Sigmoid colon (tissue), 4 donors: ENCODE measurements at regions not wholly inside any gene's neighbourhood (a gene's known extent, or its start where the extent isn't known, plus 50 kb on each side); places are given as distances from the start of the nearest gene placed in this dataset.
A peak's percentile ranks its signal among the peaks of the same experiment; 100 is the strongest.

Source experiments
- CTCF ChIP-seq, 4 experiments: fragments of 450-650 bp in 3 of 4; fragments of 200-600 bp in 1 of 4; IDR thresholded peaks; one replicate each; pipeline ENCODE4 v1.5.1; 2016 to 2019; ENCODE audit warnings: antibody characterized with exemption in 4 of 4, mild to moderate bottlenecking in 3 of 4, moderate library complexity in 2 of 4
- EP300 ChIP-seq, 4 donors: sonication (generic); formaldehyde crosslinking; IDR thresholded peaks; one replicate each; pipeline ENCODE4 v1.6.1; 2017; ENCODE audit warnings: antibody characterized with exemption in 4 of 4
- POLR2A ChIP-seq, 2 donors: fragments of 450-650 bp; IDR thresholded peaks; one replicate each; pipeline ENCODE4 v1.6.1; 2016; ENCODE audit warnings: antibody characterized with exemption in 2 of 2, mild to moderate bottlenecking in 2 of 2, moderate library complexity in 2 of 2
- POLR2AphosphoS5 ChIP-seq, 4 donors: sonication (generic); formaldehyde crosslinking; IDR thresholded peaks; one replicate each; pipeline ENCODE4 v1.6.1; 2017; ENCODE audit warnings: antibody characterized with exemption in 4 of 4

DNA sequence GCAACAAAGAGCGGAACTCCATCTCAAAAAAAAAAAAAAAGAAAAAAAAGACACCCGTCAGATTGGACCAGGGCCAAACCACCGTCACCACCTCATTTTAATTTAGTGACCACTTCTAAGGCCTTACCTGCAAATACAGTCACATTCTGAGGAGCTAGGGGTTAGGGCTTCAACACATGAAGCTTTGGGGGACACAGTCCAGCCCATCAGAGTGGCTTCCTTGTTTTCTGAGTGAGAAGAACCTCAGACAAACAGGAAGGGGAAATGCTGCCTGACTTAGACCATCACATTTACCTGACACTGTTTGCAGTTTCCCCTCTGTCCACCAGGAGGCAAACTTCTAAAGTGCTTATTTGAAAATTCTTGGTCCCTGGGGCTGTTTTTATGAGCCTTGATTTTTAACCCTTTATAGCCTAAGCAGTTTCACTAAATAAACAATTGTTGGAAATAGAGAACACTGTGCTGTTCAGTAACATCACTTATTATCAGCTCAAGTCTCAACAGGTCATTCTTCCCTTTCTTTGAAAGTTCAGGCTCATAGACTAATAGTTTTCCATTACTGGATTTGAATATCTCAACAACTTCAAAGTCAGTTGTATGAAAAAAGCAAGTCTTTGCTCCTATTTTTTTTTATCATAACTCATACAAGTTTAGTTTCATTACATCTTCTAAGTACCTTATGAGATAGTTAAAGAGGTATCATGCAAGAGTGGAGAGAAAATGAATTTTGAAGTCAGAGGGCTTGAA, 74.9 kb upstream of the WASF3 start:
- TF ChIP-seq CTCF (IDR thresholded peaks at IDR 0.05), result peak; percentile 46 to 71 (median 62)
- no peak for TF ChIP-seq POLR2A (IDR thresholded peaks at IDR 0.05)
- no peak for TF ChIP-seq POLR2AphosphoS5 (IDR thresholded peaks at IDR 0.05)
- TF ChIP-seq EP300 (IDR thresholded peaks at IDR 0.05), result no peak
